Naive B cell (primary cell): ENCODE measurements at regions not wholly inside any gene's neighbourhood (a gene's known extent, or its start where the extent isn't known, plus 50 kb on each side); places are given as distances from the start of the nearest gene placed in this dataset.
"Not testable (repeated sequence)": the region's sequence is repeated elsewhere in the genome, so short reads cannot be mapped to it uniquely, and the experiment has no call there.

Experiments
- ATAC-seq, 2 donors: fragments of 150-1000 bp; cut with Tn5 transposase; 2 replicates each; pipeline ENCODE4 v1.10.0; 2021; ENCODE audit warnings: low read depth in 2 of 2, mild to moderate bottlenecking in 2 of 2, moderate library complexity in 2 of 2
- DNase-seq: peaks from one replicate; pipeline ENCODE4 v3.0.0; 2022
- H3K27ac Mint-ChIP-seq, 6 donors: one replicate each; pipeline ENCODE4 v1.8.0; 2020 to 2022; ENCODE audit warnings: mild to moderate bottlenecking in 6 of 6, mixed read lengths in 6 of 6, moderate library complexity in 5 of 6, inconsistent platforms in 2 of 6
- H3K27me3 Mint-ChIP-seq, 3 donors: one replicate each; pipeline ENCODE4 v1.8.0; 2021 to 2022; ENCODE audit warnings: mixed read lengths in 3 of 3, mild to moderate bottlenecking in 1 of 3
- H3K36me3 Mint-ChIP-seq, 2 donors: one replicate each; pipeline ENCODE4 v1.8.0; 2020 to 2022; ENCODE audit warnings: mixed read lengths in 2 of 2, inconsistent platforms in 1 of 2, mild to moderate bottlenecking in 1 of 2
- H3K4me1 Mint-ChIP-seq, 3 donors: one replicate each; pipeline ENCODE4 v1.8.0; 2020 to 2022; ENCODE audit warnings: mixed read lengths in 3 of 3, inconsistent platforms in 1 of 3, mild to moderate bottlenecking in 1 of 3, moderate library complexity in 1 of 3
- H3K4me3 Mint-ChIP-seq, 8 donors: one replicate each; pipeline ENCODE4 v1.8.0; 2020 to 2022; ENCODE audit warnings: mild to moderate bottlenecking in 8 of 8, mixed read lengths in 8 of 8, moderate library complexity in 8 of 8, inconsistent platforms in 2 of 8
- H3K9me3 Mint-ChIP-seq, 7 donors: one replicate each; pipeline ENCODE4 v1.8.0; 2020 to 2022; ENCODE audit warnings: mixed read lengths in 7 of 7, mild to moderate bottlenecking in 5 of 7, inconsistent platforms in 2 of 7, moderate library complexity in 1 of 7

DNA sequence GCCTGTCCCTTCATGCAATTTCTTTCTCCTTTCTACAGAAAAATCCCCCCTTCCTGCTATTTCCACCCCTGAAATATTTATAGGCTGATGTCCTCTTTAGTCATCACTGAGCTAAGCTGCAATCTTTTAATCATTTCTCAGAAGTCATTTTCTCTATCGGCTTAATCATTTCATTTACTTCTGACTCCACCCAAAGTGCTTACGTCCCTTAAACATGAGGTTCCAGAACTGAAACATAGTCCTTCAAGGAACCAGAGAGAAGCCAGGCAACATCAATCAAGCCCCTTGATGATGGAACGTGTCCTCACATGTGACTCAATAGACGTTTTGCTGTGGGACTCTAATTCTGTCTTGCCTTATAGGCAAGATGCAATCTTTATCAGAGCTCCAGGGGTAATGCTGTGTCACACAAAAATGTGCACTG lies 148.7 kb upstream of the KRR1 start:
- no peak for ATAC-seq
- no peaks in the 10 kb centered on the region for H3K9me3 Mint-ChIP-seq
- H3K27ac Mint-ChIP-seq: no peak overlapping the region

GRCh38 chr12:75658901-75659823 lies 147.8 kb upstream of the KRR1 start:
- no peak overlapping the region for H3K4me3 Mint-ChIP-seq
- no peak for DNase-seq
- no peak overlapping the region for H3K27ac Mint-ChIP-seq
- no peaks in the 10 kb centered on the region for H3K4me1 Mint-ChIP-seq
- no peaks in the 10 kb centered on the region for H3K36me3 Mint-ChIP-seq
- ATAC-seq: no peak
- peaks cover 0 to 6% (median under 1%) of the 10 kb centered on the region in 3 donors for H3K27me3 Mint-ChIP-seq
- H3K9me3 Mint-ChIP-seq: no peaks in the 10 kb centered on the region

More for the DNA sequence above, 148.7 kb upstream of the KRR1 start:
- Mint-ChIP-seq H3K4me3 (no peak overlapping the region), H3K27me3 (peaks cover 0 to 2% (median 0%) of the 10 kb centered on the region in 3 donors), H3K4me1 (no peaks in the 10 kb centered on the region), H3K36me3 (no peaks in the 10 kb centered on the region)
- DNase-seq: no peak

- no peaks in the 10 kb centered on the region for H3K4me1 Mint-ChIP-seq
- H3K27ac Mint-ChIP-seq: no peak overlapping the region
- ATAC-seq (no peak), DNase-seq (no peak)
- no peaks in the 10 kb centered on the region for H3K9me3 Mint-ChIP-seq
- no peak overlapping the region for H3K4me3 Mint-ChIP-seq
- H3K36me3 Mint-ChIP-seq: no peaks in the 10 kb centered on the region
- H3K27me3 Mint-ChIP-seq: peaks cover 6 to 12% (median 10%) of the 10 kb centered on the region in 3 donors
Measured at GRCh38 chr12:75658286-75658685, 146.9 kb upstream of the KRR1 start.

DNA sequence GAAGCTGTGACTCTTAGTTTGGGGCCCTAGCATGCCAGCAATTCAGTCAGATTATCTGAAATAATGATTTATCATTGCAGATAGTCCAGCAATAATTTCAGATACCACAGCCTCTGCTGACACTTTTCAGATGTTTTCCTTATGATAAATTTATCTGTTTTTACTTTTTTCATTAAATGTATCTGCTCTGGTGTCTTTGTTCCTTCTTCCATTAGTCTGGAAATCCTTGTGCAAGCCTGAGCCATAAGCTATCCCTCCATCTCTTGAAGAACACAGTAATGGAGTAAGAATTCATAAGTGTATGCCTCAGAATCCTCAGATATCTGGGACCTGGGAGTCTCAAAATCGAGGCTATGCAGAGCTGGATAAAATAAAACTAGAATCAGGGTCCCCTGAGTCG lies 146.4 kb upstream of the KRR1 start:
- Mint-ChIP-seq H3K9me3 (no peaks in the 10 kb centered on the region), H3K4me1 (no peaks in the 10 kb centered on the region), H3K36me3 (no peaks in the 10 kb centered on the region), H3K27ac (no peak overlapping the region), H3K4me3 (no peak overlapping the region), H3K27me3 (peaks cover 7 to 15% (median 12%) of the 10 kb centered on the region in 3 donors)
- ATAC-seq (no peak), DNase-seq (no peak)

GRCh38 chr12:75657354-75657753 lies 145.9 kb upstream of the KRR1 start:
- H3K36me3 Mint-ChIP-seq, ATAC-seq, H3K27ac Mint-ChIP-seq, H3K4me3 Mint-ChIP-seq, H3K4me1 Mint-ChIP-seq, H3K9me3 Mint-ChIP-seq, DNase-seq: not testable (repeated sequence)
- H3K27me3 Mint-ChIP-seq: peaks cover 11 to 20% (median 17%) of the 10 kb centered on the region in 3 donors

GRCh38 chr12:75656648-75657047 lies 145.2 kb upstream of the KRR1 start:
- Mint-ChIP-seq H3K4me1 (no peaks in the 10 kb centered on the region), H3K9me3 (no peaks in the 10 kb centered on the region), H3K27ac (no peak overlapping the region), H3K4me3 (peak overlapping the region in 1 of 8 donors; percentile 24), H3K36me3 (no peaks in the 10 kb centered on the region), H3K27me3 (peaks cover 13 to 24% (median 20%) of the 10 kb centered on the region in 3 donors)
- no peak for ATAC-seq
- no peak for DNase-seq

GRCh38 chr12:75656210-75656609 lies 144.8 kb upstream of the KRR1 start:
- Mint-ChIP-seq H3K36me3 (no peaks in the 10 kb centered on the region), H3K9me3 (no peaks in the 10 kb centered on the region), H3K4me1 (no peaks in the 10 kb centered on the region), H3K27me3 (peaks cover 13 to 28% (median 20%) of the 10 kb centered on the region in 3 donors), H3K4me3 (no peak overlapping the region), H3K27ac (no peak overlapping the region)
- ATAC-seq: no peak
- DNase-seq: no peak

DNA sequence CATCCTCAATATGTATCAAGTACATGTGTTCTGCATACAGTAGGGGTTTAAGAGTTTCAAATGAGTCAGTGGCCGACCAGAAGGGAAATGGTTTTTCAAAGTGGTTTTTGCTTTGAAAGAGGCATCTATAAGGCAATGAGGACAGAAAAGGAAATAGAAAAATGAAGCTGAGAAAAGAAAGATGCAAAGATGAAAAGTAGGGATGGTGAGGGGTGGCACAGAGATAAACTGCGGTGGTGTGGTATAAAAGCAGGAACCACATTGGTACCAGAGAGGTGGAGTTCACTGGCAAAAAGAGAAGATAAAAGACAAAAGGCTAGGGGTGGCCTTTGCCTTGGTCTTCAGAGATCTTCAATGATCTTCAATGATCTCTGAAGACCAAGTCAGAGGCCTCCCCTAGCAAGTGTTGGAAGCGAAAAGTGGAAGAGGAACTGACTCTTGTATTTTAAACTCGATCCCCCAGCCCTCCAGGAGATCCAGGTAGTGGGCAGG lies 144.0 kb upstream of the KRR1 start:
- peak overlapping the region in 1 of 6 donors; percentile 8 for H3K27ac Mint-ChIP-seq
- H3K9me3 Mint-ChIP-seq: no peaks in the 10 kb centered on the region
- H3K4me3 Mint-ChIP-seq: no peak overlapping the region
- H3K36me3 Mint-ChIP-seq: no peaks in the 10 kb centered on the region
- no peak for ATAC-seq
- peaks cover 13 to 33% (median 23%) of the 10 kb centered on the region in 3 donors for H3K27me3 Mint-ChIP-seq
- no peaks in the 10 kb centered on the region for H3K4me1 Mint-ChIP-seq
- DNase-seq: no peak

DNA sequence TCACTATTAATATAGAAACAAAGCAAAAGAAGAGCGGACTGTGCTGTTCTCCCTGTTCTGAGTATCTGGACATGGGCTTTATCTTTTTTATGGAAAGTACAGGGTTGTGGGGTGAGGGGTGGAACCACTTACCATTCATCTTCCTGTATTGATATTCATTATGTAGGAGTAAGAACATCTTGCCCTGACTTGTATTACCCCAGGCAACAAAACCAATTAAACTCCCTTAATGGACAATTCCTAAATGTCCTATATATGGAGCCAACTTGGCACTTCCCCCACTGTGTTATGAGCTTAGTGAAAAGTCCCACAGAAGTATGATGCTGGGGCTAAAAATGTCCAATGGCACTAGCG lies 139.9 kb upstream of the KRR1 start:
- Mint-ChIP-seq H3K4me1 (no peaks in the 10 kb centered on the region), H3K36me3 (no peaks in the 10 kb centered on the region), H3K4me3 (no peak overlapping the region), H3K27me3 (peaks cover 13 to 45% (median 30%) of the 10 kb centered on the region in 3 donors), H3K9me3 (peaks cover 0 to 3% (median 0%) of the 10 kb centered on the region in 7 donors), H3K27ac (no peak overlapping the region)
- DNase-seq (no peak), ATAC-seq (no peak)

DNA sequence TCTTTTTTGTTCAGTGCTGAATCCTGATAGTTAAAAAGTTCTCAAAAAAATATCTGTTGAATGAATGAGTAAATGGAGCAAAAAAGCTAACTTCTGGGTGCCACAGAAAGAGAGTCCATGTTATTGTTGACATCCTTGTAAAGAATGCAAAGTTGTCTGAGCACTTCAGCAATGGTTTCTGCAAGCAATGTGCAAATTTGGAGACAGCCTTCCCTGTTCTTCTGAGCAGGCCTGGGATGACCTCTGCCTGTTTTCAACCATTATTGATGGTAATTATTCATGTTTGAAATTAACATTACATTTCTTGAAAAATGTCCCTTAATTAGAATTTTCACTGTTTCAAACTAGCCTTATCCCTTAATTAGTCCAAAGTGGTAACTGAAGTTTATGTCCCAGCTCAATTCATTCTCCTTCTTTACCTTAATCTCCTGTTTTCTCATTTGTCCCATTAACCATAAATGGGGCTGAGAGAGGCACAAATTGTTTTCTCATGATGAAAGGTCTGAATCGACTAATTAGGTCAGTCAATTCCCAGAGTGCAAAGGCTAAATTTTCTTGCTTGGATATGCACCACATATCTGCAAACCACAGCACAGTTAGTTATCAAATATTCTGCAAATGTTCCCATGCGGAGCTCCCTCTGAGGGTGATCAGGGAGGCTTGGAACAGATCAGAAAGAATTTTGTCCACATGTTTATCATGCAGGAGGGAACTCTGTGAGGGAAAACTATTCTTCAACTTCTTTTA lies 139.4 kb upstream of the KRR1 start:
- no peak for ATAC-seq
- no peak overlapping the region for H3K27ac Mint-ChIP-seq

DNA sequence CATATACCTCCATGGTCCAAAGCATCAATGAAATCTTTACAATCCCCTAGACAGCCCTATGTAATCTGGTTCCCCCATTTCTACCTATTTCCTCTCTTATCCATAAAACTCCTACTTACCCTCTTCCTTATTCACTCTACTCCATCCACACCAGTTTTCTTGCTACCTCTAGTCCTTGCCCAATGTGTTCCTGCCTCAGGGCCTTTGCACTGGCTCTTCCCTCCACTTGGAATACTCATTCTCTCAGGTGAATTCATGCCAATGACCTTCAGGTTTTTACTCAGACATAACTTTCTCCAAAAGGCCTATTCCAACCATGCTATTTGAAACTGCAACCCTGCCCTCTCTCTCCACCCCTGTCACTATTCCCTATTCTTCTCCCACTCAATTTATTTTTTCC lies 138.7 kb upstream of the KRR1 start:
- H3K4me1 Mint-ChIP-seq: no peaks in the 10 kb centered on the region
- no peaks in the 10 kb centered on the region for H3K36me3 Mint-ChIP-seq
- H3K9me3 Mint-ChIP-seq: peaks cover 0 to 3% (median 0%) of the 10 kb centered on the region in 7 donors
- peaks cover 13 to 44% (median 30%) of the 10 kb centered on the region in 3 donors for H3K27me3 Mint-ChIP-seq
- no peak for ATAC-seq
- H3K27ac Mint-ChIP-seq: no peak overlapping the region
- H3K4me3 Mint-ChIP-seq: no peak overlapping the region
- DNase-seq: no peak

More for the DNA sequence above, 139.4 kb upstream of the KRR1 start:
- Mint-ChIP-seq H3K27me3 (peaks cover 13 to 45% (median 30%) of the 10 kb centered on the region in 3 donors), H3K36me3 (no peaks in the 10 kb centered on the region), H3K9me3 (peaks cover 0 to 3% (median 0%) of the 10 kb centered on the region in 7 donors), H3K4me3 (no peak overlapping the region), H3K4me1 (no peaks in the 10 kb centered on the region)
- no peak for DNase-seq

GRCh38 chr12:75648856-75649255 lies 137.4 kb upstream of the KRR1 start:
- Mint-ChIP-seq H3K4me3 (no peak overlapping the region), H3K36me3 (no peaks in the 10 kb centered on the region), H3K4me1 (no peaks in the 10 kb centered on the region), H3K9me3 (peaks cover 0 to 3% (median 0%) of the 10 kb centered on the region in 7 donors), H3K27ac (no peak overlapping the region), H3K27me3 (peaks cover 12 to 39% (median 26%) of the 10 kb centered on the region in 3 donors)
- ATAC-seq (no peak), DNase-seq (no peak)

- Mint-ChIP-seq H3K27ac (no peak overlapping the region), H3K27me3 (peaks cover 0 to 21% (median 10%) of the 10 kb centered on the region in 3 donors), H3K9me3 (peaks cover 0 to 3% (median 0%) of the 10 kb centered on the region in 7 donors), H3K36me3 (no peaks in the 10 kb centered on the region), H3K4me3 (no peak overlapping the region), H3K4me1 (no peaks in the 10 kb centered on the region)
- no peak for DNase-seq
- no peak for ATAC-seq
Measured at GRCh38 chr12:75646329-75647210, 135.2 kb upstream of the KRR1 start.
